ENCODE measurements at regions not wholly inside any gene's neighbourhood (a gene's known extent, or its start where the extent isn't known, plus 50 kb on each side); places are given as distances from the start of the nearest gene placed in this dataset.

DNA sequence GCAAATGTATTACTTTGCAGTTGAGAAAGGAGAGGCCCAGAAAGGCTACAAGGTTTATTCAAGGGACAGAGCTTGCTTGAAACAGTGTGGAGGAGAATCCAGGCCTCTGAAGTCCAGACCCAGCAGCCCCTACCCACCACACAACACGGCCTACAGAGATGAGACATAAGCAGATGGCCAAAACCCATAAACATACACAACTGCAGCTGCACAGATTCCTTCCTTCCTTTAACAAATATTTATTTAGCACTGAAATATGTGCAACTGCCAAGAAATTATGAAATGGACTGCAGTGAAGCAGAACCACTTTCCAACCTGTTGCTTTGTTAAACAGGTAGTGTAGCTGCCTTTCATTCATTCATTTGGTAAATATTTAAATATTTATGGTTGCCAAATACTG is 122.3 kb downstream of the SPATA19 start:
- Mint-ChIP-seq H3K4me1 (ENCODE audit: low read depth, unreplicated experiment) (no peaks in the 10 kb centered on the region), H3K27ac (ENCODE audit: unreplicated experiment) (no peak overlapping the region), H3K36me3 (ENCODE audit: insufficient read depth, unreplicated experiment) (no peaks in the 10 kb centered on the region), H3K9me3 (ENCODE audit: low read depth, unreplicated experiment) (peaks cover 20% of the 10 kb centered on the region), H3K27me3 (ENCODE audit: unreplicated experiment) (no peaks in the 10 kb centered on the region), H3K4me3 (ENCODE audit: low read depth, unreplicated experiment) (no peak overlapping the region)
- DNase-seq = no peak
- intact Hi-C loops (cut with micrococcal nuclease; ENCODE audit: unreplicated experiment) = no loop called here
- no TSS peak for BruUV-seq (replicated peaks)
- TF ChIP-seq, protein P1, sequence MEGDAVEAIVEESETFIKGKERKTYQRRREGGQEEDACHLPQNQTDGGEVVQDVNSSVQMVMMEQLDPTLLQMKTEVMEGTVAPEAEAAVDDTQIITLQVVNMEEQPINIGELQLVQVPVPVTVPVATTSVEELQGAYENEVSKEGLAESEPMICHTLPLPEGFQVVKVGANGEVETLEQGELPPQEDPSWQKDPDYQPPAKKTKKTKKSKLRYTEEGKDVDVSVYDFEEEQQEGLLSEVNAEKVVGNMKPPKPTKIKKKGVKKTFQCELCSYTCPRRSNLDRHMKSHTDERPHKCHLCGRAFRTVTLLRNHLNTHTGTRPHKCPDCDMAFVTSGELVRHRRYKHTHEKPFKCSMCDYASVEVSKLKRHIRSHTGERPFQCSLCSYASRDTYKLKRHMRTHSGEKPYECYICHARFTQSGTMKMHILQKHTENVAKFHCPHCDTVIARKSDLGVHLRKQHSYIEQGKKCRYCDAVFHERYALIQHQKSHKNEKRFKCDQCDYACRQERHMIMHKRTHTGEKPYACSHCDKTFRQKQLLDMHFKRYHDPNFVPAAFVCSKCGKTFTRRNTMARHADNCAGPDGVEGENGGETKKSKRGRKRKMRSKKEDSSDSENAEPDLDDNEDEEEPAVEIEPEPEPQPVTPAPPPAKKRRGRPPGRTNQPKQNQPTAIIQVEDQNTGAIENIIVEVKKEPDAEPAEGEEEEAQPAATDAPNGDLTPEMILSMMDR (IDR thresholded peaks at IDR 0.05; ENCODE audit: unreplicated experiment) = no peak
- CTCF ChIA-PET = no interaction called here

DNA sequence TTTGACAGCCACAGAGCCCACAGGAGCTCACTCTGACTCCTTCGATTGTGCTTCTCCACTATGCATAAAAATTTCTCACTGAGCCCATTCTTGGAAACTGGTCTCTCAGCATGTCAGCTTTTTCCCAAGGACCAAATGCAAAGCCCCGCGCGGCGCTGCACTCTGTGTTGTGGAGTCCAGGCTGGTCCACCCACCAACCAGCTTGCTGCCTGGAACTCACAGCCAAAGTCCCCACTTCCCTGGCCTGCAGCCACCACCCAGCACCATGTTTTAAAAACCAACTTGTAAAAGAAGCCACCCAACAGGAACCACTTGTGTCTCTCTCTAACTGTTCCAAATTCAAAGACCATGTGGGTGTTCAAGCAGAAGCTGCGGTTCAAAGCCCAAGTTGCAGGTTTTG is 124.4 kb downstream of the SPATA19 start:
- H3K4me1 Mint-ChIP-seq (ENCODE audit: low read depth, unreplicated experiment) = no peaks in the 10 kb centered on the region
- intact Hi-C loops (cut with micrococcal nuclease; ENCODE audit: unreplicated experiment) = no loop called here
- CTCF ChIA-PET = no interaction called here
- peaks cover 21% of the 10 kb centered on the region for H3K9me3 Mint-ChIP-seq (ENCODE audit: low read depth, unreplicated experiment)
- no peak overlapping the region for H3K4me3 Mint-ChIP-seq (ENCODE audit: low read depth, unreplicated experiment)
- no peak overlapping the region for H3K27ac Mint-ChIP-seq (ENCODE audit: unreplicated experiment)
- H3K36me3 Mint-ChIP-seq (ENCODE audit: insufficient read depth, unreplicated experiment) = no peaks in the 10 kb centered on the region
- no TSS peak for BruUV-seq (replicated peaks)
- DNase-seq = no peak
- TF ChIP-seq, protein P1 (IDR thresholded peaks at IDR 0.05; ENCODE audit: unreplicated experiment) = no peak
- H3K27me3 Mint-ChIP-seq (ENCODE audit: unreplicated experiment) = no peaks in the 10 kb centered on the region

DNA sequence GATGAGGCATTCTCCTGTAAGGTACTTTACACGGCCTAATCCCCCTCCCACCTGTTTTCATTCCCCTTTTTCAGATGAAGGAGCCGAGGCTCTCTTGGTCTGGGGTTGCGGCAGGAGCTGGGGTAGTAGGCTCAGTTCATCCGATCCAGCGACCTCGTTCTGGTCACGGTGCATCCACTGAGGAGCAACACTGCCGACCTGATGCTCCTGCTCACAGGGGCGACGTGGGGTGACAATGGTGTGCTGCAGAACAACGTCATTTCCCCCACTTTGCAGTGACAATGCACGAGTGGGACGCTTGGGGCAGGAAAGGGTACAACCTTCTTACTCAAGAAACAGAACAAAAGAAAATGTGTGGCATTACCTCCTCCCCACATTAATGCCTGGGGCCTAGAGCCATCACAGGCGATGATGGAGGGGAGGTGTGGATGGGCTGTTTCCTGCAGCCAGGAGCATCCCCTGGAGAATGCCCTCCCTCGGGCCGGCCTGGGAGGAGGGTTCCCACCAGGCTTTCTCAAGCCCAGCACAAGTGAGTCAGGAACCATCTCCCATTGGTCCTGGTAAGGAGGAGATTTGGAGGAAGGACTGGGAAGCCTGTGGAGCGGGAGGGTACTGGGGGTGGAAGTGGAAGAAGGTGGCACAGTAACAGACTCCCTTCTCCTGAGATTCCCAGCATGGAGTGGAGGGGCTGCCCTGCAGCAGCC is 125.6 kb downstream of the SPATA19 start:
- no peak for DNase-seq
- TF ChIP-seq, protein P1 (IDR thresholded peaks at IDR 0.05; ENCODE audit: unreplicated experiment) = no peak
- Mint-ChIP-seq H3K27ac (ENCODE audit: unreplicated experiment) (no peak overlapping the region), H3K4me1 (ENCODE audit: low read depth, unreplicated experiment) (no peaks in the 10 kb centered on the region), H3K9me3 (ENCODE audit: low read depth, unreplicated experiment) (peaks cover 19% of the 10 kb centered on the region), H3K36me3 (ENCODE audit: insufficient read depth, unreplicated experiment) (no peaks in the 10 kb centered on the region), H3K27me3 (ENCODE audit: unreplicated experiment) (no peaks in the 10 kb centered on the region), H3K4me3 (ENCODE audit: low read depth, unreplicated experiment) (no peak overlapping the region)
- CTCF ChIA-PET = no interaction called here
- BruUV-seq (replicated peaks) = no TSS peak
- intact Hi-C loops (cut with micrococcal nuclease; ENCODE audit: unreplicated experiment) = no loop called here

DNA sequence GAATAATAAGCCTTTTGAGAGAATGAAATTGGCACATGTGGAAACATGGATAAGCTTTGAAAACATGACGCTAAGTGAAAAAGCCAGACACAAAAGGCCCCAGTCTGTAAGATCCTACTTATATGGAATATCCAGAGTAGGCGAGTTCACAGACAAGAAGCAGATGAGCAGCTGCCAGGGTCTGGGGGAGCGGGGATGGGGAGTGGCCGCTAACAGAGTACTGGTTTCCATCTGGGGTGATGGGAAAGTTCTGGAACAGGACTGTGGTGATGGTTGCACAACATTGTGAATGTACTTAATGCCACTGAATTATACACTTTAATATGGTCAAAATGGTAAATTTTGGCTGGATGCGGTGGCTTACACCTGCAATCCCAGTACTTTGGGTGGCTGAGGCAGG is 126.5 kb downstream of the SPATA19 start:
- Mint-ChIP-seq H3K36me3 (ENCODE audit: insufficient read depth, unreplicated experiment) (no peaks in the 10 kb centered on the region), H3K4me1 (ENCODE audit: low read depth, unreplicated experiment) (no peaks in the 10 kb centered on the region), H3K9me3 (ENCODE audit: low read depth, unreplicated experiment) (peaks cover 23% of the 10 kb centered on the region), H3K27me3 (ENCODE audit: unreplicated experiment) (no peaks in the 10 kb centered on the region), H3K4me3 (ENCODE audit: low read depth, unreplicated experiment) (no peak overlapping the region), H3K27ac (ENCODE audit: unreplicated experiment) (no peak overlapping the region)
- CTCF ChIA-PET = no interaction called here
- no peak for DNase-seq
- intact Hi-C loops (cut with micrococcal nuclease; ENCODE audit: unreplicated experiment) = no loop called here
- no TSS peak for BruUV-seq (replicated peaks)
- TF ChIP-seq, protein P1 (IDR thresholded peaks at IDR 0.05; ENCODE audit: unreplicated experiment) = no peak
